ENCODE measurements at regions not wholly inside any gene's neighbourhood (a gene's known extent, or its start where the extent isn't known, plus 50 kb on each side); places are given as distances from the start of the nearest gene placed in this dataset.

DNA sequence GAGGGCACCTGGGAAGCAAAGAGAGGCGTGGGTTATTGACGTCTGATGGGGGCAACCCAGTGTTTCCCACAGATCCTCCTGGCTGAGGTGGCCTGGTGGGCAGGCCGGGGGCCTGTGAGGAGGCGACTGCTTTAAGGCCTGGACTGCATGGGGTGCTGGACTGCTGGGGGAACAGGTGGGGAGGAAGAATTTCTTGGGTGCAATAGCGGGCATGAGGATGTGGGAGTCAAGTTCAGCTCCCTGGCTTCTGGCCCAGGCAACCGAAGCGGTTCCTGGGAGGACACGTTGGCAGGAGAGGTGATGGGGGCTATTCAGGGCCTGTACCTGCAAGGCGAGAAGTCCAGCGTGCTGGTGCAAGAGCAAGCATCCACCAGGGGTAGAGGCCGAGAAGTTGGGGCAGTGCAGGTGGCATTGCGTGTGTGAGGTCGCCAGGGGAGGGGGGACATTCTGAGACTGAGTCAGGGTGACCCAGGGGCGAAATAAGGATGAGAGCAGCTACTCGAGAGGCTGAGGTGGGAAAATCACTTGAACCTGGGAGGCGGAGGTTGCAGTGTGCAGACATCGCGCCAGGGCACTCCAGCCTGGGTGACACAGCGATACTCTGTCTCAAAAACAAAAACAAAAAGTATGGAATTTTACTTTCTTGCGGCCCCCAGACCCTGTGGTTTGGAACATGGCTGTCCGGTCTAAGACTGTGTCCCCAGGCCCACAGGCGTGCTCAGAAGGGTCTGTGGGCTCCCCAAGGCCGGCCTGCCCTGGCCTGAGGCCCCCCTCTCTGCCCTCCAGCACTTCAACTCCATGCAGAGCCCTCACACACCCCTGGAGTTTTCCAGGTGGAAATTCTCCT lies 53.6 kb upstream of the ELN start:
- Mint-ChIP-seq H3K4me1 (peaks cover 45% of the 10 kb centered on the region), H3K27me3 (ENCODE audit: low read depth) (no peaks in the 10 kb centered on the region), H3K36me3 (no peaks in the 10 kb centered on the region), H3K27ac (peak overlapping the region; percentile 81), H3K9me3 (no peaks in the 10 kb centered on the region), H3K4me3 (no peak overlapping the region)
- TF ChIP-seq, protein P1, sequence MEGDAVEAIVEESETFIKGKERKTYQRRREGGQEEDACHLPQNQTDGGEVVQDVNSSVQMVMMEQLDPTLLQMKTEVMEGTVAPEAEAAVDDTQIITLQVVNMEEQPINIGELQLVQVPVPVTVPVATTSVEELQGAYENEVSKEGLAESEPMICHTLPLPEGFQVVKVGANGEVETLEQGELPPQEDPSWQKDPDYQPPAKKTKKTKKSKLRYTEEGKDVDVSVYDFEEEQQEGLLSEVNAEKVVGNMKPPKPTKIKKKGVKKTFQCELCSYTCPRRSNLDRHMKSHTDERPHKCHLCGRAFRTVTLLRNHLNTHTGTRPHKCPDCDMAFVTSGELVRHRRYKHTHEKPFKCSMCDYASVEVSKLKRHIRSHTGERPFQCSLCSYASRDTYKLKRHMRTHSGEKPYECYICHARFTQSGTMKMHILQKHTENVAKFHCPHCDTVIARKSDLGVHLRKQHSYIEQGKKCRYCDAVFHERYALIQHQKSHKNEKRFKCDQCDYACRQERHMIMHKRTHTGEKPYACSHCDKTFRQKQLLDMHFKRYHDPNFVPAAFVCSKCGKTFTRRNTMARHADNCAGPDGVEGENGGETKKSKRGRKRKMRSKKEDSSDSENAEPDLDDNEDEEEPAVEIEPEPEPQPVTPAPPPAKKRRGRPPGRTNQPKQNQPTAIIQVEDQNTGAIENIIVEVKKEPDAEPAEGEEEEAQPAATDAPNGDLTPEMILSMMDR (IDR thresholded peaks at IDR 0.05; ENCODE audit: unreplicated experiment) = no peak
- peak in 1 of 2 experiments; percentile 35 for DNase-seq (ENCODE audit: low spot score in 2 of 2, unreplicated experiment in 2 of 2)

DNA sequence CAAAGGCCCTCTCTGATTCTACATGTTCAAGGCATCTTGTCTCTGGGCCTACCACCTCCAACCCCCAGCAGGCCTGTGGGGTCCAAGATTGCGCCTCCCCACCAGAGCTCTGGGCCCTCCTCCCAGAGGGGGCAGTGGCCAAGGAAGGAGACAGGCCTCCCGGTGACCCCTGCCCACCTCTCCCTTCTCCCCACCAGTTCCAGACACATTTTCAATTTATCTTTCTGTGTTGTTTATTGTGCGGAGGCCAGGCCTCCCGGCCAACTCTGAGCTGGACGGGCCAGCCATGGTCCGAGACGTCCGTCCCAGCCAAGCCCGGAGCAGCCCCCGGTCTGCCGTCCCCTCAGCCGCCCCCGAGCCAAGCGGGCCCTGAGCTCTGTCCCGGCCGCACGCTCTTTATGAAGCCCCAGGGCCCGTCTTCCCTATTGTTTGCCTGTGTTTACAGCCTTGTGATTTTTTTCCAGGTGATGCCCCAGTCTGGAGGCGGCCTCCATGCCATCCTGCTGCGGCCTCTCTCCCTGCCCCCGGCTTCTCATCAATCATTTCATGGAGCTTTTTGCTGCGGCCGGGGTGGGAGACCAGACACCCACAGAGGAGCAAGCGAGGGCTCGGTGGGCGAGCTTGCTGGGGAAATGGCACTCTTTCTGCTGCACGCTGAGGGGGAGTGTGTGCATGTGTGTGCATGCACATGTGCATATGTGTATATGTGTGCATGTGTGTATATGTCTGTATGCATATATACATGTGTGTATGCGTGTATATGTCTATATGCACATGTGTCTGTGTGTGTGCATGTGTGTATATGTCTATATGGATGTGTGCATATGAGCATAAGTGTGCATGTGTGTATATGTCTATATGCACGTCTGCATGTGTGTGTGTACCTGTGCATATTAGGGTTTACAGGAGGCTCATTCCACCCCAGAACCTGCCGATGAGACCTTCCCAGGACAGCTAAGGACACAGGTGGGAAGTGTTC lies 52.7 kb upstream of the ELN start:
- peak overlapping the region; percentile 81 for H3K27ac Mint-ChIP-seq
- TF ChIP-seq, protein P1 (IDR thresholded peaks at IDR 0.05; ENCODE audit: unreplicated experiment) = no peak
- DNase-seq (ENCODE audit: low spot score in 2 of 2, unreplicated experiment in 2 of 2) = peak in 1 of 2 experiments; percentile 35
- no peaks in the 10 kb centered on the region for H3K27me3 Mint-ChIP-seq (ENCODE audit: low read depth)
- no peak overlapping the region for H3K4me3 Mint-ChIP-seq
- no peaks in the 10 kb centered on the region for H3K36me3 Mint-ChIP-seq
- no peaks in the 10 kb centered on the region for H3K9me3 Mint-ChIP-seq
- H3K4me1 Mint-ChIP-seq = peaks cover 48% of the 10 kb centered on the region

DNA sequence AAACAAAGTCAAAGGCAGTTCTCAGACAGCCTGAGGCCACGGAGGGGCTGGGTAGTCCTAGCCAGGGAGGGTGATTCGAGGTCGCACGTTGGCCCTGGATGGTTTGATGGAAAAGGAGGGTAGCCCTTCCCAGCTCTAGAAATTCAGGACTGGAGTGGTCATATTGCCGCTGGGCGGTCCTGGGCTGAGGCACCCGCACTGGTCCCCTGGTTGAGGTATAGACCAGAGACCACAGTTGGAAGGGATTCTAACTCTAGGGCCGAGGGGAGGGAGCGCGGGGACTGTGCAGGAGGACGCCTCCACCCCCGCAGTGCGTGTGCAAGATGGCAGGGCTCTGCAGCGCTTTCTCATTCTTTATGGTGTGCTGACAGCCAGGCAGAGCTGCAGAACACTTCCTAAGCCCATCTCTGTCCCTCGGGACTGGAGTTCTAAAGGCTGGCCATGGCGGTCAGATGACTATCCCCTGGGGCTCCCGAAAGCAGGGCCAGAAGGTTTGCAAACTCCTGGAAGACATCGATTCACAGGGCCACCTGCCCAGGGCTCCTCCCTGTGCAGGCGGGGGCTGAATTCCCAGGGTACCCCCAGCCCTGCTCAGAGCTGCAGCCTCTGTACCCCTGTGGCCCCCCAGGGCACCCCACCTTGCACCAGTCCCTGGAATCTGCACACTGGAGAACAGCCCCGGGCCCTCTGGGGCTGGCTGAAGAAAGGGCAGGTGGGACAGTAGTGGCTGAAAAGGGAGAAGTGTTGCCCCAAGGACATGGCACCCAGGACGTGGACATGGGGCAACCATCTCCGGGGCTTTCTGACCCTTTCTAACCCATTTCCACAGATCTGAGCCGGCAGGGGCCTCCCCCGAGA lies 51.0 kb upstream of the ELN start:
- H3K27me3 Mint-ChIP-seq (ENCODE audit: low read depth) = no peaks in the 10 kb centered on the region

DNA sequence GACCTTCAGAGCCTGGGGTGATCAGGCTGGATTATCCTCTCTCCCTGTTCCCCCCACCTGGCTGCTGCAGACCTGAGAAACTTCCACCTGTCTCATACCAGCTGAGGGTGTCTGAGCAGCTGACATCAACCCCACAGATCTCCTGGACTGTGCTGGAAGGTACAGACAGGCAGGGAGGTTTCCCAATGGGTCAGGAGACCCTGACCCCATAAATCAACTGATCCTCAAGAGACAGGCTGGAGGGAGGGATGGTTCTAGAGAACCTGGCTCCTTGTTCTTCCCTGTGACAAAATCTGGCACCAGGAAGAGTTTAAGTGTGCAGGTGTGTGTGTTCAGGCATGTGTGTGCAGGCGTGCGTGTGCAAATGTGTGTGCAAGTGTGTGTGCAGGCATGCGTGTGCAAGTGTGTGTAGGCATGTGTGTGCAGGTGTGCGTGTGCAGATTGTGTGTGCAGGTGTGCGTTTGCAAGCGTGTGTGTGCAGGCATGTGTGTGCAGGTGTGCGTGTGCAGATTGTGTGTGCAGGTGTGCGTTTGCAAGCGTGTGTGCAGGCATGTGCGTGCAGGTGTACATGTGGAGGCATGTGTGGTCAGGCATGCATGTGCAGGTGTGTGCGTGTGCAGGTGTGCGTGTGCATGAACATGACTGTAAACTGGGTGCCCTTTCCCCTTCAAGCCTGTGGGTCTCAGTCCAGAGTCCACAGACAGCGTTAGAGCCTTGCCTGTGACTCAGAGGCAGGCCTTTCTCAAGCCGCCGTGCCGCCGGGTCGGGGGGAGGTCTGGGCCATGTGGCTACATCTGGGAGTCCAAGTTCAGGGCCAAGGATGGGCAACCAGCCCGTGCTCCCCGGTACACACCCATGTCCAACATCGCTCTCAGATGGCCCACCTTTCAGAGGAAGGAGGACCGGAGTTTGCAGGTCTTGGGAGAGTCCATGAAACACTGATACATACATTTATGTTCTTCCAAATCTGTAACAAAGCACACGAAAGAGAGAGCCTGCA lies 50.1 kb upstream of the ELN start:
- Mint-ChIP-seq H3K27me3 (ENCODE audit: low read depth) (no peaks in the 10 kb centered on the region), H3K27ac (no peak overlapping the region), H3K9me3 (no peaks in the 10 kb centered on the region), H3K4me1 (peaks cover 56% of the 10 kb centered on the region), H3K4me3 (no peak overlapping the region), H3K36me3 (no peaks in the 10 kb centered on the region)
- DNase-seq (ENCODE audit: low spot score in 2 of 2, unreplicated experiment in 2 of 2) = no peak
- TF ChIP-seq, protein P1 (IDR thresholded peaks at IDR 0.05; ENCODE audit: unreplicated experiment) = no peak

More for the DNA sequence above, 51.0 kb upstream of the ELN start:
- peak in 1 of 2 experiments; percentile 37 for DNase-seq (ENCODE audit: low spot score in 2 of 2, unreplicated experiment in 2 of 2)
- Mint-ChIP-seq H3K27ac (no peak overlapping the region), H3K36me3 (no peaks in the 10 kb centered on the region), H3K4me3 (no peak overlapping the region), H3K4me1 (peaks cover 52% of the 10 kb centered on the region), H3K9me3 (no peaks in the 10 kb centered on the region)
- TF ChIP-seq, protein P1 (IDR thresholded peaks at IDR 0.05; ENCODE audit: unreplicated experiment) = no peak
